DMS 273 (cell line): ENCODE measurements at regions not wholly inside any gene's neighbourhood (a gene's known extent, or its start where the extent isn't known, plus 50 kb on each side); places are given as distances from the start of the nearest gene placed in this dataset.

Experiments
- DNase-seq: peaks from one replicate; lab custom pipeline; 2025; ENCODE audit not compliant: unreplicated experiment; lab: John Stamatoyannopoulos, UW

GRCh38 chr3:157810924-157811718, 295.1 kb downstream of the SHOX2 start:
- DNase-seq = peak; percentile 48

- DNase-seq = no peak
These were observed 298.9 kb downstream of the SHOX2 start for GRCh38 chr3:157807280-157807679.

GRCh38 chr3:157805538-157805937, 300.7 kb downstream of the SHOX2 start:
- DNase-seq = no peak

- DNase-seq = no peak
These were observed 291.6 kb upstream of the VEPH1 start for GRCh38 chr3:157794771-157795170.

GRCh38 chr3:157793745-157794144, 290.5 kb upstream of the VEPH1 start:
- no peak for DNase-seq

GRCh38 chr3:157789162-157789561, 285.9 kb upstream of the VEPH1 start:
- no peak for DNase-seq

- DNase-seq = no peak
These were observed 283.4 kb upstream of the VEPH1 start for GRCh38 chr3:157786618-157787017.

- DNase-seq = no peak
These were observed 283.0 kb upstream of the VEPH1 start for GRCh38 chr3:157786211-157786610.

GRCh38 chr3:157785102-157785826, 282.0 kb upstream of the VEPH1 start:
- no peak for DNase-seq

GRCh38 chr3:157782236-157782635, 279.0 kb upstream of the VEPH1 start:
- DNase-seq = no peak

- DNase-seq = no peak
These were observed 273.6 kb upstream of the VEPH1 start for GRCh38 chr3:157776861-157777260.

- no peak for DNase-seq
These were observed 272.2 kb upstream of the VEPH1 start for GRCh38 chr3:157775446-157775845.

- DNase-seq = peak; percentile 14
These were observed 266.2 kb upstream of the VEPH1 start for GRCh38 chr3:157769378-157769777.

GRCh38 chr3:157767607-157768006, 264.4 kb upstream of the VEPH1 start:
- DNase-seq = no peak

GRCh38 chr3:157763644-157764043, 260.4 kb upstream of the VEPH1 start:
- no peak for DNase-seq

GRCh38 chr3:157759311-157759710, 256.1 kb upstream of the VEPH1 start:
- no peak for DNase-seq

GRCh38 chr3:157755233-157755632, 252.0 kb upstream of the VEPH1 start:
- peak; percentile 27 for DNase-seq

GRCh38 chr3:157754451-157754850, 251.2 kb upstream of the VEPH1 start:
- peak; percentile 12 for DNase-seq

GRCh38 chr3:157753787-157754136, 250.5 kb upstream of the VEPH1 start:
- no peak for DNase-seq

- DNase-seq = no peak
These were observed 250.0 kb upstream of the VEPH1 start for GRCh38 chr3:157752956-157753786.

GRCh38 chr3:157752554-157752953, 249.3 kb upstream of the VEPH1 start:
- no peak for DNase-seq

- DNase-seq = no peak
These were observed 248.2 kb upstream of the VEPH1 start for GRCh38 chr3:157751386-157751785.
